ENCODE measurements at regions not wholly inside any gene's neighbourhood (a gene's known extent, or its start where the extent isn't known, plus 50 kb on each side); places are given as distances from the start of the nearest gene placed in this dataset.

GRCh38 chr2:23314687-23315086, 70.3 kb upstream of the KLHL29 start:
- peaks cover 22% of the 10 kb centered on the region for H3K27me3 Mint-ChIP-seq (ENCODE audit: insufficient read depth, unreplicated experiment)
- BruUV-seq (replicated peaks): no TSS peak
- H3K4me3 Mint-ChIP-seq (ENCODE audit: unreplicated experiment): no peak overlapping the region
- no peaks in the 10 kb centered on the region for H3K36me3 Mint-ChIP-seq (ENCODE audit: insufficient read depth, unreplicated experiment)
- H3K27me3 ChIP-seq (replicated peaks; ENCODE audit: control insufficient read depth, insufficient read depth, low read length): no peaks in the 10 kb centered on the region
- no peaks in the 10 kb centered on the region for H3K4me1 Mint-ChIP-seq (ENCODE audit: low read depth, unreplicated experiment)
- H3K27ac Mint-ChIP-seq (ENCODE audit: unreplicated experiment): no peak overlapping the region
- H3K4me3 ChIP-seq (ENCODE audit: low read depth, low read length): no peak overlapping the region
- no peak for DNase-seq
- intact Hi-C loops (cut with micrococcal nuclease; ENCODE audit: unreplicated experiment): no loop called here
- CTCF ChIA-PET: no interaction called here
- no peaks in the 10 kb centered on the region for H3K9me3 ChIP-seq
- no peaks in the 10 kb centered on the region for H3K4me1 ChIP-seq
- H3K9me3 Mint-ChIP-seq (ENCODE audit: unreplicated experiment): no peaks in the 10 kb centered on the region
- TF ChIP-seq, protein P1, sequence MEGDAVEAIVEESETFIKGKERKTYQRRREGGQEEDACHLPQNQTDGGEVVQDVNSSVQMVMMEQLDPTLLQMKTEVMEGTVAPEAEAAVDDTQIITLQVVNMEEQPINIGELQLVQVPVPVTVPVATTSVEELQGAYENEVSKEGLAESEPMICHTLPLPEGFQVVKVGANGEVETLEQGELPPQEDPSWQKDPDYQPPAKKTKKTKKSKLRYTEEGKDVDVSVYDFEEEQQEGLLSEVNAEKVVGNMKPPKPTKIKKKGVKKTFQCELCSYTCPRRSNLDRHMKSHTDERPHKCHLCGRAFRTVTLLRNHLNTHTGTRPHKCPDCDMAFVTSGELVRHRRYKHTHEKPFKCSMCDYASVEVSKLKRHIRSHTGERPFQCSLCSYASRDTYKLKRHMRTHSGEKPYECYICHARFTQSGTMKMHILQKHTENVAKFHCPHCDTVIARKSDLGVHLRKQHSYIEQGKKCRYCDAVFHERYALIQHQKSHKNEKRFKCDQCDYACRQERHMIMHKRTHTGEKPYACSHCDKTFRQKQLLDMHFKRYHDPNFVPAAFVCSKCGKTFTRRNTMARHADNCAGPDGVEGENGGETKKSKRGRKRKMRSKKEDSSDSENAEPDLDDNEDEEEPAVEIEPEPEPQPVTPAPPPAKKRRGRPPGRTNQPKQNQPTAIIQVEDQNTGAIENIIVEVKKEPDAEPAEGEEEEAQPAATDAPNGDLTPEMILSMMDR (IDR thresholded peaks at IDR 0.05; ENCODE audit: insufficient read depth in 1 of 2, low read depth in 1 of 2, low read length in 1 of 2, severe bottlenecking in 1 of 2, unreplicated experiment in 1 of 2): no peak
- no peaks in the 10 kb centered on the region for H3K36me3 ChIP-seq (ENCODE audit: control insufficient read depth, insufficient read depth, low read length)
- POLR2A ChIA-PET: no interaction called here

DNA sequence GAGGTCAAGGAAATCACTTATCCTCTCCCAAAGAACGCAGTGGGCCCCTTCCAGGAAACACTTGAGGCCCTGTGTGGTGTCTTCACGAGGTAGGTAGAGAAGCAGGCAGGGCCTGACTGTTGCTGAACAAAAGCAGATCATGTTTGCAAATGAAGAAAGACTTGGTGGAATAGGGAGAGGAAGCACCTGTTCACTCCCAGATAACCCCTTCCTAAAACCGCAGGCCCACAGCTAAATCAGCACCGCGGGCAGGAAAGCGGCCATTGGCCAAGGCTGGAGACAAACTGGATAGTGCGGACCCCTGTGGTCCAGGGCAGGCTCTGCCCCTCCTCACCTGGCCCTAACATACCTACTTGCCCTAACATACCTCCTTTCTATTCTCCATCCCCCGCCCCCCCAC, 64.9 kb upstream of the KLHL29 start:
- TF ChIP-seq, protein P1 (IDR thresholded peaks at IDR 0.05; ENCODE audit: insufficient read depth in 1 of 2, low read depth in 1 of 2, low read length in 1 of 2, severe bottlenecking in 1 of 2, unreplicated experiment in 1 of 2): no peak
- Mint-ChIP-seq H3K27me3 (ENCODE audit: insufficient read depth, unreplicated experiment) (peaks cover 21% of the 10 kb centered on the region), H3K4me3 (ENCODE audit: unreplicated experiment) (no peak overlapping the region), H3K36me3 (ENCODE audit: insufficient read depth, unreplicated experiment) (no peaks in the 10 kb centered on the region), H3K9me3 (ENCODE audit: unreplicated experiment) (no peaks in the 10 kb centered on the region), H3K4me1 (ENCODE audit: low read depth, unreplicated experiment) (no peaks in the 10 kb centered on the region), H3K27ac (ENCODE audit: unreplicated experiment) (no peak overlapping the region)
- Histone ChIP-seq H3K27me3 (replicated peaks; ENCODE audit: control insufficient read depth, insufficient read depth, low read length) (no peaks in the 10 kb centered on the region), H3K4me1 (no peaks in the 10 kb centered on the region), H3K4me3 (ENCODE audit: low read depth, low read length) (no peak overlapping the region), H3K9me3 (no peaks in the 10 kb centered on the region), H3K36me3 (ENCODE audit: control insufficient read depth, insufficient read depth, low read length) (no peaks in the 10 kb centered on the region)
- no peak for DNase-seq
- no TSS peak for BruUV-seq (replicated peaks)
- ChIA-PET CTCF (no interaction called here), POLR2A (no interaction called here)
- intact Hi-C loops (cut with micrococcal nuclease; ENCODE audit: unreplicated experiment): no loop called here

DNA sequence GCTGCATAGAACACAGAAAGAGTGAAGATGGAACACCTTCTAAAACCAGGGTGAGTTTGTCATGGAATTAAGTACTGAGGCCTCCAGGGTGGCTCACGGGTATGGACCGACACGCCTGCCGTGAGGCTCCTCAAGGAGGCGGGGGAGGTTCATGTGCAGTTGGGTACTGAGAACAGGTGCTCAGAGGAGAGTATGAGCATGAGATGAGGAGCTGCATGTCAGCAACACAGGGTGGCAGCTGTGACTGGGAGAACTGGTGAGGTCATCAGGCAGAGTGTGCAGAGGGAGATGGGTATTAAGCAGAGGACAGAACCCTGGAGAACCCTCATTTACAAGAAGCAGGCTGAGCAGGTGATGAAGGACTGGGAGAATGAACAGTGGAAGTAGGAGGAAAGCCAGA, 63.2 kb upstream of the KLHL29 start:
- H3K36me3 ChIP-seq (ENCODE audit: control insufficient read depth, insufficient read depth, low read length): no peaks in the 10 kb centered on the region
- H3K4me3 ChIP-seq (ENCODE audit: low read depth, low read length): no peak overlapping the region
- no peaks in the 10 kb centered on the region for H3K9me3 ChIP-seq
- POLR2A ChIA-PET: no interaction called here
- Mint-ChIP-seq H3K4me1 (ENCODE audit: low read depth, unreplicated experiment) (no peaks in the 10 kb centered on the region), H3K27ac (ENCODE audit: unreplicated experiment) (no peak overlapping the region), H3K27me3 (ENCODE audit: insufficient read depth, unreplicated experiment) (peaks cover 21% of the 10 kb centered on the region), H3K9me3 (ENCODE audit: unreplicated experiment) (no peaks in the 10 kb centered on the region), H3K4me3 (ENCODE audit: unreplicated experiment) (no peak overlapping the region), H3K36me3 (ENCODE audit: insufficient read depth, unreplicated experiment) (no peaks in the 10 kb centered on the region)
- no peak for DNase-seq
- no peaks in the 10 kb centered on the region for H3K27me3 ChIP-seq (replicated peaks; ENCODE audit: control insufficient read depth, insufficient read depth, low read length)
- CTCF ChIA-PET: no interaction called here
- TF ChIP-seq, protein P1 (IDR thresholded peaks at IDR 0.05; ENCODE audit: insufficient read depth in 1 of 2, low read depth in 1 of 2, low read length in 1 of 2, severe bottlenecking in 1 of 2, unreplicated experiment in 1 of 2): no peak
- intact Hi-C loops (cut with micrococcal nuclease; ENCODE audit: unreplicated experiment): no loop called here
- no peaks in the 10 kb centered on the region for H3K4me1 ChIP-seq
- no TSS peak for BruUV-seq (replicated peaks)

Data from Caco-2 (cell line).